WTC11 (cell line): ENCODE measurements at regions not wholly inside any gene's neighbourhood (a gene's known extent, or its start where the extent isn't known, plus 50 kb on each side); places are given as distances from the start of the nearest gene placed in this dataset.

Source experiments
- CREM ChIP-seq: sonication (generic); formaldehyde crosslinking; IDR thresholded peaks from 2 replicates; pipeline ENCODE4 v1.8.1; 2022; ENCODE audit warnings: mild to moderate bottlenecking, missing genetic modification reagents, moderate library complexity
- NR1H2 ChIP-seq: sonication (generic); formaldehyde crosslinking; IDR thresholded peaks from 2 replicates; pipeline ENCODE4 v1.9.0; 2021; ENCODE audit warnings: mild to moderate bottlenecking, moderate library complexity, missing genetic modification reagents
- NR2C2 ChIP-seq: sonication (generic); formaldehyde crosslinking; IDR thresholded peaks from 2 replicates; pipeline ENCODE4 v1.8.0; 2022; ENCODE audit warnings: mild to moderate bottlenecking, missing genetic modification reagents
- NR3C1 ChIP-seq: sonication (generic); formaldehyde crosslinking; conservative IDR thresholded peaks from 2 replicates; pipeline ENCODE4 v1.8.1; 2023; ENCODE audit warnings: low read depth, mild to moderate bottlenecking, missing genetic modification reagents
- SP1 ChIP-seq: sonication (generic); formaldehyde crosslinking; conservative IDR thresholded peaks from 2 replicates; pipeline ENCODE4 v1.8.1; 2022; ENCODE audit warnings: missing genetic modification reagents
- ZNF219 ChIP-seq: sonication (generic); formaldehyde crosslinking; IDR thresholded peaks from 2 replicates; pipeline ENCODE4 v1.8.0; 2023; ENCODE audit warnings: missing genetic modification reagents, mild to moderate bottlenecking, borderline replicate concordance
- TF ChIP-seq, protein P1 (sequence below): sonication (generic); formaldehyde crosslinking; IDR thresholded peaks from 2 replicates; pipeline ENCODE4 v1.8.1; 2022; ENCODE audit warnings: low read depth, mild to moderate bottlenecking, moderate library complexity, missing genetic modification reagents, borderline replicate concordance
- TF ChIP-seq, protein P2 (sequence below): fragments of 200-600 bp; IDR thresholded peaks from 2 replicates; pipeline ENCODE4 v1.8.0; 2022; ENCODE audit warnings: antibody characterized with exemption
- TF ChIP-seq, protein P3 (sequence below): sonication (generic); formaldehyde crosslinking; IDR thresholded peaks from 2 replicates; pipeline ENCODE4 v1.8.1; 2022; ENCODE audit warnings: low read depth, missing genetic modification reagents, borderline replicate concordance
- TF ChIP-seq, protein P4 (sequence below): sonication (generic); formaldehyde crosslinking; IDR thresholded peaks from 2 replicates; pipeline ENCODE4 v1.8.0; 2022; ENCODE audit warnings: mild to moderate bottlenecking, missing genetic modification reagents
- TF ChIP-seq, protein P5 (sequence below): fragments of 250-450 bp; sonication (Bioruptor Pico); IDR thresholded peaks from 2 replicates; pipeline ENCODE4 v1.9.0; 2021; ENCODE audit warnings: mild to moderate bottlenecking

DNA sequence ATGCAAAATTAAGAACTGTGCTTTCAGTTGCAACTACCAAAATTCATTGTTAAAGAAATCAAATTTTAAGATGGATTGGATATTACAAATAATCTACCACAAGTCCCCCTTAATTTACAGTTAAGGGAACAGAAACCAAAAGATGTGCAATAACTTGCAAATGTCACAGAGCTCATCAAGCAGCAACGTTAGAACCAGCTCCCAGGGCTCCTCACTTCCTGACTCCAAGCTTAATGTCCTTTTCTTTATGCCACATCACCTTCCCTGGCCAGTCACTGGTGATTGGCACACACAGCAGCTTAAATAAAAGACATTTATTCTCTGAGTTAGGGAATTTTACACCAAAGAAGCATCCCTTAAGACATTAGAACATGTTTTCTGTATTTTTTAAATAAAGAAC lies 159.7 kb downstream of the RSL24D1 start:
- TF ChIP-seq, protein P1, sequence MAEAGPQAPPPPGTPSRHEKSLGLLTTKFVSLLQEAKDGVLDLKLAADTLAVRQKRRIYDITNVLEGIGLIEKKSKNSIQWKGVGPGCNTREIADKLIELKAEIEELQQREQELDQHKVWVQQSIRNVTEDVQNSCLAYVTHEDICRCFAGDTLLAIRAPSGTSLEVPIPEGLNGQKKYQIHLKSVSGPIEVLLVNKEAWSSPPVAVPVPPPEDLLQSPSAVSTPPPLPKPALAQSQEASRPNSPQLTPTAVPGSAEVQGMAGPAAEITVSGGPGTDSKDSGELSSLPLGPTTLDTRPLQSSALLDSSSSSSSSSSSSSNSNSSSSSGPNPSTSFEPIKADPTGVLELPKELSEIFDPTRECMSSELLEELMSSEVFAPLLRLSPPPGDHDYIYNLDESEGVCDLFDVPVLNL (CRISPR knock-in tag) = no peak
- TF ChIP-seq, protein P2, sequence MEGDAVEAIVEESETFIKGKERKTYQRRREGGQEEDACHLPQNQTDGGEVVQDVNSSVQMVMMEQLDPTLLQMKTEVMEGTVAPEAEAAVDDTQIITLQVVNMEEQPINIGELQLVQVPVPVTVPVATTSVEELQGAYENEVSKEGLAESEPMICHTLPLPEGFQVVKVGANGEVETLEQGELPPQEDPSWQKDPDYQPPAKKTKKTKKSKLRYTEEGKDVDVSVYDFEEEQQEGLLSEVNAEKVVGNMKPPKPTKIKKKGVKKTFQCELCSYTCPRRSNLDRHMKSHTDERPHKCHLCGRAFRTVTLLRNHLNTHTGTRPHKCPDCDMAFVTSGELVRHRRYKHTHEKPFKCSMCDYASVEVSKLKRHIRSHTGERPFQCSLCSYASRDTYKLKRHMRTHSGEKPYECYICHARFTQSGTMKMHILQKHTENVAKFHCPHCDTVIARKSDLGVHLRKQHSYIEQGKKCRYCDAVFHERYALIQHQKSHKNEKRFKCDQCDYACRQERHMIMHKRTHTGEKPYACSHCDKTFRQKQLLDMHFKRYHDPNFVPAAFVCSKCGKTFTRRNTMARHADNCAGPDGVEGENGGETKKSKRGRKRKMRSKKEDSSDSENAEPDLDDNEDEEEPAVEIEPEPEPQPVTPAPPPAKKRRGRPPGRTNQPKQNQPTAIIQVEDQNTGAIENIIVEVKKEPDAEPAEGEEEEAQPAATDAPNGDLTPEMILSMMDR = no peak
- TF ChIP-seq, protein P3, sequence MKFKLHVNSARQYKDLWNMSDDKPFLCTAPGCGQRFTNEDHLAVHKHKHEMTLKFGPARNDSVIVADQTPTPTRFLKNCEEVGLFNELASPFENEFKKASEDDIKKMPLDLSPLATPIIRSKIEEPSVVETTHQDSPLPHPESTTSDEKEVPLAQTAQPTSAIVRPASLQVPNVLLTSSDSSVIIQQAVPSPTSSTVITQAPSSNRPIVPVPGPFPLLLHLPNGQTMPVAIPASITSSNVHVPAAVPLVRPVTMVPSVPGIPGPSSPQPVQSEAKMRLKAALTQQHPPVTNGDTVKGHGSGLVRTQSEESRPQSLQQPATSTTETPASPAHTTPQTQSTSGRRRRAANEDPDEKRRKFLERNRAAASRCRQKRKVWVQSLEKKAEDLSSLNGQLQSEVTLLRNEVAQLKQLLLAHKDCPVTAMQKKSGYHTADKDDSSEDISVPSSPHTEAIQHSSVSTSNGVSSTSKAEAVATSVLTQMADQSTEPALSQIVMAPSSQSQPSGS (CRISPR knock-in tag) = no peak
- TF ChIP-seq NR1H2 = no peak
- no peak for TF ChIP-seq NR2C2 (CRISPR knock-in tag)
- TF ChIP-seq, protein P4, sequence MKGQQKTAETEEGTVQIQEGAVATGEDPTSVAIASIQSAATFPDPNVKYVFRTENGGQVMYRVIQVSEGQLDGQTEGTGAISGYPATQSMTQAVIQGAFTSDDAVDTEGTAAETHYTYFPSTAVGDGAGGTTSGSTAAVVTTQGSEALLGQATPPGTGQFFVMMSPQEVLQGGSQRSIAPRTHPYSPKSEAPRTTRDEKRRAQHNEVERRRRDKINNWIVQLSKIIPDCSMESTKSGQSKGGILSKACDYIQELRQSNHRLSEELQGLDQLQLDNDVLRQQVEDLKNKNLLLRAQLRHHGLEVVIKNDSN (CRISPR knock-in tag) = no peak
- no peak for TF ChIP-seq SP1 (CRISPR knock-in tag)
- TF ChIP-seq, protein P5, sequence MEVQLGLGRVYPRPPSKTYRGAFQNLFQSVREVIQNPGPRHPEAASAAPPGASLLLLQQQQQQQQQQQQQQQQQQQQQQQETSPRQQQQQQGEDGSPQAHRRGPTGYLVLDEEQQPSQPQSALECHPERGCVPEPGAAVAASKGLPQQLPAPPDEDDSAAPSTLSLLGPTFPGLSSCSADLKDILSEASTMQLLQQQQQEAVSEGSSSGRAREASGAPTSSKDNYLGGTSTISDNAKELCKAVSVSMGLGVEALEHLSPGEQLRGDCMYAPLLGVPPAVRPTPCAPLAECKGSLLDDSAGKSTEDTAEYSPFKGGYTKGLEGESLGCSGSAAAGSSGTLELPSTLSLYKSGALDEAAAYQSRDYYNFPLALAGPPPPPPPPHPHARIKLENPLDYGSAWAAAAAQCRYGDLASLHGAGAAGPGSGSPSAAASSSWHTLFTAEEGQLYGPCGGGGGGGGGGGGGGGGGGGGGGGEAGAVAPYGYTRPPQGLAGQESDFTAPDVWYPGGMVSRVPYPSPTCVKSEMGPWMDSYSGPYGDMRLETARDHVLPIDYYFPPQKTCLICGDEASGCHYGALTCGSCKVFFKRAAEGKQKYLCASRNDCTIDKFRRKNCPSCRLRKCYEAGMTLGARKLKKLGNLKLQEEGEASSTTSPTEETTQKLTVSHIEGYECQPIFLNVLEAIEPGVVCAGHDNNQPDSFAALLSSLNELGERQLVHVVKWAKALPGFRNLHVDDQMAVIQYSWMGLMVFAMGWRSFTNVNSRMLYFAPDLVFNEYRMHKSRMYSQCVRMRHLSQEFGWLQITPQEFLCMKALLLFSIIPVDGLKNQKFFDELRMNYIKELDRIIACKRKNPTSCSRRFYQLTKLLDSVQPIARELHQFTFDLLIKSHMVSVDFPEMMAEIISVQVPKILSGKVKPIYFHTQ (CRISPR knock-in tag) = no peak
- no peak for TF ChIP-seq CREM (CRISPR knock-in tag)
- TF ChIP-seq ZNF219 = no peak
- no peak for TF ChIP-seq NR3C1 (CRISPR knock-in tag)
